ENCODE measurements at regions not wholly inside any gene's neighbourhood (a gene's known extent, or its start where the extent isn't known, plus 50 kb on each side); places are given as distances from the start of the nearest gene placed in this dataset.

- Histone ChIP-seq H3K9ac (replicated peaks; ENCODE audit: extremely low read depth, insufficient read depth, low read length) (no peak overlapping the region), H3K36me3 (ENCODE audit: control insufficient read depth in 2 of 2, extremely low read depth in 1 of 2, insufficient read depth in 2 of 2, low read length in 2 of 2) (no peaks in the 10 kb centered on the region), H2AFZ (ENCODE audit: low read depth, low read length) (no peak overlapping the region), H3K4me1 (ENCODE audit: control insufficient read depth, extremely low read depth, insufficient read depth, low read length) (no peaks in the 10 kb centered on the region), H4K20me1 (replicated peaks; ENCODE audit: control insufficient read depth, extremely low read depth, insufficient read depth, low read length) (no peaks in the 10 kb centered on the region), H3K4me2 (ENCODE audit: insufficient read depth, low read length) (no peak overlapping the region), H3K9me3 (replicated peaks; ENCODE audit: control insufficient read depth, insufficient read depth, low read length) (no peaks in the 10 kb centered on the region), H3K9me1 (replicated peaks; ENCODE audit: control insufficient read depth, extremely low read depth, insufficient read depth, low read length) (no peaks in the 10 kb centered on the region), H3K27ac (ENCODE audit: insufficient read depth, low read depth, low read length) (no peak overlapping the region), H3K79me2 (ENCODE audit: control insufficient read depth, insufficient read depth, low read length) (no peaks in the 10 kb centered on the region), H3K4me3 (replicated peaks in 1 of 3; ENCODE audit: insufficient read depth in 1 of 3, low read depth in 1 of 3, low read length in 3 of 3) (no peak overlapping the region), H3K27me3 (ENCODE audit: control insufficient read depth in 2 of 2, insufficient read depth in 2 of 2, low read length in 2 of 2) (no peaks in the 10 kb centered on the region)
- CTCF ChIA-PET, result no interaction called here
- intact Hi-C loops (cut with micrococcal nuclease), result no loop called here
- dilution Hi-C loops (cut with MboI; ENCODE audit: extremely low pct_ligation_motif_present, low sequenced_read_pairs), result no loop called here
- TF ChIP-seq MAX (IDR thresholded peaks at IDR 0.05; ENCODE audit: insufficient read depth, insufficient read length) (no peak), MYC (IDR thresholded peaks at IDR 0.05; ENCODE audit: low read depth, low read length) (no peak), JUN (IDR thresholded peaks at IDR 0.05; ENCODE audit: borderline replicate concordance, insufficient read depth, insufficient read length, low read depth) (no peak)
- BruUV-seq (replicated peaks), result no TSS peak
- POLR2A ChIA-PET, result no interaction called here
- DNase-seq (ENCODE audit: low read depth, low spot score), result no peak
- no peak for FAIRE-seq
These were observed 108.8 kb upstream of the LPAR1 start for GRCh38 chr9:111147041-111147440.

- DNase-seq (ENCODE audit: low read depth, low spot score) (no peak), FAIRE-seq (no peak)
- no peak overlapping the region for H3K27ac ChIP-seq (ENCODE audit: insufficient read depth, low read depth, low read length)
- H2AFZ ChIP-seq (ENCODE audit: low read depth, low read length), result no peak overlapping the region
- H3K9me1 ChIP-seq (replicated peaks; ENCODE audit: control insufficient read depth, extremely low read depth, insufficient read depth, low read length), result no peaks in the 10 kb centered on the region
- no peak overlapping the region for H3K4me3 ChIP-seq (replicated peaks in 1 of 3; ENCODE audit: insufficient read depth in 1 of 3, low read depth in 1 of 3, low read length in 3 of 3)
- H3K4me2 ChIP-seq (ENCODE audit: insufficient read depth, low read length), result no peak overlapping the region
- no peaks in the 10 kb centered on the region for H3K27me3 ChIP-seq (ENCODE audit: control insufficient read depth in 2 of 2, insufficient read depth in 2 of 2, low read length in 2 of 2)
- ChIA-PET CTCF (no interaction called here), POLR2A (no interaction called here)
- BruUV-seq (replicated peaks), result no TSS peak
- no peaks in the 10 kb centered on the region for H3K4me1 ChIP-seq (ENCODE audit: control insufficient read depth, extremely low read depth, insufficient read depth, low read length)
- no peaks in the 10 kb centered on the region for H3K9me3 ChIP-seq (replicated peaks; ENCODE audit: control insufficient read depth, insufficient read depth, low read length)
- TF ChIP-seq GATA2 (IDR thresholded peaks at IDR 0.05; ENCODE audit: insufficient read depth, insufficient read length, low read depth, low read length) (no peak), CTCF (IDR thresholded peaks at IDR 0.05; ENCODE audit: extremely low read depth in 1 of 2, insufficient read depth in 1 of 2, low read depth in 1 of 2, low read length in 2 of 2) (no peak), EZH2 (IDR thresholded peaks at IDR 0.05; ENCODE audit: borderline replicate concordance, low read depth, low read length, severe bottlenecking) (no peak), JUN (IDR thresholded peaks at IDR 0.05; ENCODE audit: borderline replicate concordance, insufficient read depth, insufficient read length, low read depth) (no peak), POLR2AphosphoS5 (IDR thresholded peaks at IDR 0.05; ENCODE audit: insufficient read depth, low read depth, low read length) (no peak), MYC (IDR thresholded peaks at IDR 0.05; ENCODE audit: low read depth, low read length) (no peak), POLR2A (IDR thresholded peaks at IDR 0.05; ENCODE audit: low read depth, low read length) (no peak), MAX (IDR thresholded peaks at IDR 0.05; ENCODE audit: insufficient read depth, insufficient read length) (no peak), FOS (IDR thresholded peaks at IDR 0.05; ENCODE audit: borderline replicate concordance, insufficient read depth, low read length) (no peak)
- H3K79me2 ChIP-seq (ENCODE audit: control insufficient read depth, insufficient read depth, low read length), result no peaks in the 10 kb centered on the region
- H3K9ac ChIP-seq (replicated peaks; ENCODE audit: extremely low read depth, insufficient read depth, low read length), result no peak overlapping the region
- no peaks in the 10 kb centered on the region for H3K36me3 ChIP-seq (ENCODE audit: control insufficient read depth in 2 of 2, extremely low read depth in 1 of 2, insufficient read depth in 2 of 2, low read length in 2 of 2)
- dilution Hi-C loops (cut with MboI; ENCODE audit: extremely low pct_ligation_motif_present, low sequenced_read_pairs) (no loop called here), intact Hi-C loops (cut with micrococcal nuclease) (loop anchor here (5.0 kb wide), 1 partner anchor 107 kb away; the partner anchor contains the start of gene LPAR1)
- no peaks in the 10 kb centered on the region for H4K20me1 ChIP-seq (replicated peaks; ENCODE audit: control insufficient read depth, extremely low read depth, insufficient read depth, low read length)
These were observed 106.5 kb upstream of the LPAR1 start for GRCh38 chr9:111144741-111145140.

Measured in endothelial cell of umbilical vein (primary cell).